Psoas muscle (tissue), 7 donors: ENCODE measurements at regions not wholly inside any gene's neighbourhood (a gene's known extent, or its start where the extent isn't known, plus 50 kb on each side); places are given as distances from the start of the nearest gene placed in this dataset.

Experiments used
- ATAC-seq, 4 donors: fragments of 200-7000 bp; cut with Tn5 transposase; one replicate each; pipeline ENCODE4 v1.9.1; 2020; ENCODE audit warnings: moderate library complexity in 3 of 4, mild to moderate bottlenecking in 2 of 4
- DNase-seq, 2 donors: peaks; one replicate each; pipeline ENCODE4 v3.0.0-alpha.2; 2020
- H3K27ac ChIP-seq: fragments of 200-600 bp; one replicate; pipeline ENCODE4 v1.8.0; 2022
- H3K27me3 ChIP-seq, 3 donors: fragments of 200-600 bp in 1 of 3; one replicate each; pipeline versions ENCODE4 v1.6.1 to v1.8.0; 2013 to 2022; ENCODE audit warnings: low read length in 2 of 3, mild to moderate bottlenecking in 2 of 3, moderate library complexity in 1 of 3; ENCODE audit not compliant: insufficient read depth in 3 of 3
- H3K36me3 ChIP-seq, 2 donors: fragments of 200-600 bp in 1 of 2; one replicate each; pipeline versions ENCODE4 v1.6.1 to v1.8.0; 2013 to 2022; ENCODE audit warnings: low read depth in 1 of 2, mild to moderate bottlenecking in 1 of 2, moderate library complexity in 1 of 2; ENCODE audit not compliant: insufficient read depth in 1 of 2
- H3K4me1 ChIP-seq: fragments of 200-600 bp; one replicate; pipeline ENCODE4 v1.8.0; 2022
- H3K4me3 ChIP-seq: fragments of 200-600 bp; one replicate; pipeline ENCODE4 v1.8.0; 2022; ENCODE audit warnings: mild to moderate bottlenecking
- H3K9me3 ChIP-seq: fragments of 200-600 bp; one replicate; pipeline ENCODE4 v1.8.0; 2022
- WGBS, 3 donors: extraction: QIAGEN DNeasy Blood & Tissue Kit; methylation state at CpG; one replicate each; pipeline versions ENCODE4 v1.1.6 to v1.1.7; 2013; 5-methylcytosine and 5-hydroxymethylcytosine counted together
- intact Hi-C, 2 donors: fragments of 100-400 bp; cut with DNase I; formaldehyde crosslinking; loops; one replicate each; pipeline versions ENCODE4 v1.11.0 to v1.14.2; 2022
- TF ChIP-seq, protein P1 (sequence below): fragments of 200-600 bp; IDR thresholded peaks from one replicate; pipeline ENCODE4 v1.8.0; 2022; ENCODE audit warnings: antibody characterized with exemption
- donor health status: healthy with polysubstance abuse.
- donor health status: DM: no; HTN: no; CAD: no; lungs with moderate emphysema.
- donor health status: Bipolar disorder and iron deficiency.
- donor health status: healthy.
- donor health status: DM: yes; HTN: yes; CAD: no.
- donor health status: DM: no; HTN: no; CAD: no.
- donor health status: DM: yes; HTN: yes; CAD: no.

DNA sequence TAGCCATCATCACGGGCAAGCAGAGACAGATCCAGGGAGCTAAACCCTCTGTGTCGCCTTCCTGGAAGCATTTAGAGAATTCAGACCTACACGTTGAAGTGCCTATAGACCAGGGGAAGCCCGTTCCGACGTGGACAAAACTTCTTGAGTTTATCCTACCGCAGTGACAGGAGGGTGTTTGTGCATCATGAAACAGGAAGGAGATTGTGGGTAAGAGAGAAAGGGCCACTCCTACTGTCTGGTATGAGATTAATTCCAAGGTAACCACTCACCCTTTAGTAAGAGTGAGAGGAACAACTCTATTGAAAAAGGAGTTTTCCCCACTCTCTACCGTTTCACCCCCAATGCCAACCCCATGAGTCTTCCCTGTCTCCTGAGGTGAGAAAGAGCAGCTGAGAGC is 133.7 kb downstream of the TFAP2C start:
- H3K27me3 ChIP-seq: no peaks in the 10 kb centered on the region
- H3K9me3 ChIP-seq: no peaks in the 10 kb centered on the region
- no peaks in the 10 kb centered on the region for H3K36me3 ChIP-seq
- TF ChIP-seq, protein P1, sequence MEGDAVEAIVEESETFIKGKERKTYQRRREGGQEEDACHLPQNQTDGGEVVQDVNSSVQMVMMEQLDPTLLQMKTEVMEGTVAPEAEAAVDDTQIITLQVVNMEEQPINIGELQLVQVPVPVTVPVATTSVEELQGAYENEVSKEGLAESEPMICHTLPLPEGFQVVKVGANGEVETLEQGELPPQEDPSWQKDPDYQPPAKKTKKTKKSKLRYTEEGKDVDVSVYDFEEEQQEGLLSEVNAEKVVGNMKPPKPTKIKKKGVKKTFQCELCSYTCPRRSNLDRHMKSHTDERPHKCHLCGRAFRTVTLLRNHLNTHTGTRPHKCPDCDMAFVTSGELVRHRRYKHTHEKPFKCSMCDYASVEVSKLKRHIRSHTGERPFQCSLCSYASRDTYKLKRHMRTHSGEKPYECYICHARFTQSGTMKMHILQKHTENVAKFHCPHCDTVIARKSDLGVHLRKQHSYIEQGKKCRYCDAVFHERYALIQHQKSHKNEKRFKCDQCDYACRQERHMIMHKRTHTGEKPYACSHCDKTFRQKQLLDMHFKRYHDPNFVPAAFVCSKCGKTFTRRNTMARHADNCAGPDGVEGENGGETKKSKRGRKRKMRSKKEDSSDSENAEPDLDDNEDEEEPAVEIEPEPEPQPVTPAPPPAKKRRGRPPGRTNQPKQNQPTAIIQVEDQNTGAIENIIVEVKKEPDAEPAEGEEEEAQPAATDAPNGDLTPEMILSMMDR: no peak
- ATAC-seq: no peak
- WGBS, 3 donors: 89 to 93% (median 91%) methylated on average over 8 of the region's 8 CpGs
- no peaks in the 10 kb centered on the region for H3K4me1 ChIP-seq
- H3K27ac ChIP-seq: no peak overlapping the region
- H3K4me3 ChIP-seq: no peak overlapping the region
- intact Hi-C loops: no loop called here
- DNase-seq: no peak

DNA sequence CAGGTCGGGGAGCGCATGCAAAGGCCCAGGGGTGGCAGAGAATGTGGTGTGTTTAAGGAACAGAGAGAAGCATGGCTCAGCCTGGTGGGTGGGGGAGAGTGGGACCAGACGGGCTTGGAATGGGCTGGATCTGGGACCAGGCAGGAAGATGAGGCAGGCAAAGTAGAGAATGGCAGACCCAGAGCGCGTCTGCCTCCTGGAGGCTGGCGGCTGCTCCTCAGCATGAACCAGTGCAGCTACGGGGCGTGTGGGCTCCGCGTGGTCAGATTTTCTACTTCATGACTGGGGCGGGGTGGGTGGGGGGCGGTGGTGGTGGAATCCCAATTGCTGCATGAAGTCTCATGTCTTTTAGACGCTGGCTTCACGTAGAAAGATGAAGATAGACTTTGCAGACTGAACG is 135.6 kb downstream of the TFAP2C start:
- Histone ChIP-seq H3K27me3 (no peaks in the 10 kb centered on the region), H3K36me3 (no peaks in the 10 kb centered on the region), H3K9me3 (no peaks in the 10 kb centered on the region), H3K4me3 (no peak overlapping the region), H3K27ac (no peak overlapping the region), H3K4me1 (no peaks in the 10 kb centered on the region)
- intact Hi-C loops: no loop called here
- WGBS, 3 donors: 77 to 86% (median 81%) methylated on average over 15 of the region's 15 CpGs
- DNase-seq (no peak), ATAC-seq (no peak)
- TF ChIP-seq, protein P1: no peak

DNA sequence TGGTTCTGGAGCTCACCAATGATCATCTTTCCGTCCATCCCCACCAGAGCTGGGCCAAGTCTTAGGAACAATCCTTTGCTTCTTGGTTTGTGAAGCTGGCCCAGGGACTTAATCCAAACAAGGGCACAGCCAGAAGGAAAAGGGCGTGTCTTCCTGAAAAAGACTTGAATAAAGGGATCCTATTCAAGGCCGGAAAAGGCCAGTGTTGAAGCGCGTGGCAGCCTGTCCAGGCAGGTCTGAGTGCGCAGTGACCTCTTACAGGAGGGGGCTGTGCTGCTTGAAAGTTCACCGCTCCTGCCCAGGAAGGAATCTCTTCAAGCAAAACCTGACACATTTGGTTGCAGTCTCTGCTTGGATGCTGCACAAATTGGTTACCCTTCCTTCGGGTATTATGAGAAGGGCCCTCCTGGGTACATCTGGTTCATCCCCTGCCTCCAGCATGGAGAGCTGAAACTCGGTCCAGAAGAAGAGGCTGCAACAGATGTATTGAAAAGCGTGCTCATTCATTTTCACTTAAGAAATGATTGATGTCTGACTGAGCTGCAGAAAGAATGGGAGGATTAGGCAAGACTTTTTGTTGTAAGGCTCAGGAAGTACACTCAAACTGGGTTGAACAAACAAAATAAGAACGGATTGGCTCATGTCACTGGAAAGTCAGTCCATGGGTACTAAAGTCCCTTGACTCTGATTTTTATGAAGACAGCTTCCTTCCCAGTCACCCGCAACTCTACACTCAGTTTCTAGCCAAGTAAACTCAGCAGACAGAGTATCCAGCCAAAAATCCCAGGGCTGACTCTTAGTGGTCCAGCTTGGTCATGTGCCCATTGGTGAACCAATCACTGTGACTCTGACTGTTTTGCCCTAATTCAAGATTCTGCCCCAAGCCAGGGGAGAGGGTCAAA is 136.3 kb downstream of the TFAP2C start:
- ATAC-seq: no peak
- WGBS, 3 donors: 49 to 52% (median 49%) methylated on average over 12 of the region's 12 CpGs

DNA sequence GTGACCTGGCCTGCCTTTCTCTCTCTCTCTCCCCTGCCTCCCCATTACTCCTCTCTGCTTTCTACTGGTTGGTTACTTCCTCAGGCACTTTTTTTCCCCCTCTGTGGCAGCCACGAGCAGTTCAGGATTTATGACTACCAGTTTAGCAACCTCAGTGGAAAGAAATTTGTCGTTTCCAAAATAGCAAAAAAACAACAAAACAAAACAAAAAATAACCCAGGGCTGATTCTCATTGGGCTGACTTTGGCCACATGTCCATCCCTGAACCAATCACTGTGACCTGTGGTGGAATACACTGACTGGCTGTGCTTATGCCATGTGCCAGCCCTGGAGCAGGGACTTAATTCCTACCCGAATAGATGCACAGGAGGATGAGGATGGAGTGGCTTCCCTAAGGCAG is 137.4 kb downstream of the TFAP2C start:
- intact Hi-C loops: no loop called here
- WGBS, 3 donors: 50 to 51% (median 50%) methylated on average over 3 of the region's 3 CpGs
- DNase-seq (no peak), ATAC-seq (no peak)
- Histone ChIP-seq H3K4me3 (no peak overlapping the region), H3K27me3 (no peaks in the 10 kb centered on the region), H3K4me1 (no peaks in the 10 kb centered on the region), H3K36me3 (no peaks in the 10 kb centered on the region), H3K27ac (no peak overlapping the region), H3K9me3 (no peaks in the 10 kb centered on the region)
- TF ChIP-seq, protein P1: no peak

More for the DNA sequence above, 136.3 kb downstream of the TFAP2C start:
- no peak for DNase-seq
- no peak overlapping the region for H3K4me3 ChIP-seq
- H3K4me1 ChIP-seq: no peaks in the 10 kb centered on the region
- no peak overlapping the region for H3K27ac ChIP-seq
- H3K27me3 ChIP-seq: no peaks in the 10 kb centered on the region
- no peaks in the 10 kb centered on the region for H3K9me3 ChIP-seq
- TF ChIP-seq, protein P1: no peak
- intact Hi-C loops: no loop called here
- H3K36me3 ChIP-seq: no peaks in the 10 kb centered on the region
